ENCODE measurements at regions not wholly inside any gene's neighbourhood (a gene's known extent, or its start where the extent isn't known, plus 50 kb on each side); places are given as distances from the start of the nearest gene placed in this dataset.

- Histone ChIP-seq H3K27ac (no peak overlapping the region), H3K4me3 (no peak overlapping the region), H3K9me3 (no peaks in the 10 kb centered on the region), H3K4me1 (no peaks in the 10 kb centered on the region), H3K36me3 (no peaks in the 10 kb centered on the region), H3K27me3 (no peaks in the 10 kb centered on the region)
- DNase-seq (ENCODE audit: low spot score in 2 of 2): no peak
- intact Hi-C loops (cut with DNase I): no loop called here
- no peak for TF ChIP-seq CTCF (IDR thresholded peaks at IDR 0.05)
Observed at GRCh38 chr1:60367532-60367931, 294.0 kb upstream of the C1orf87 start.

- DNase-seq (ENCODE audit: low spot score in 2 of 2): no peak
- H3K36me3 ChIP-seq: no peaks in the 10 kb centered on the region
- no peaks in the 10 kb centered on the region for H3K27me3 ChIP-seq
- H3K27ac ChIP-seq: no peak overlapping the region
- TF ChIP-seq CTCF (IDR thresholded peaks at IDR 0.05): no peak
- H3K4me3 ChIP-seq: no peak overlapping the region
- no peaks in the 10 kb centered on the region for H3K9me3 ChIP-seq
- intact Hi-C loops (cut with DNase I): no loop called here
- H3K4me1 ChIP-seq: no peaks in the 10 kb centered on the region
Observed at GRCh38 chr1:60359431-60359830, 285.9 kb upstream of the C1orf87 start.

GRCh38 chr1:60350531-60350930 is 277.0 kb upstream of the C1orf87 start:
- H3K36me3 ChIP-seq: no peaks in the 10 kb centered on the region
- no peak for TF ChIP-seq CTCF (IDR thresholded peaks at IDR 0.05)
- H3K27me3 ChIP-seq: no peaks in the 10 kb centered on the region
- H3K27ac ChIP-seq: no peak overlapping the region
- H3K9me3 ChIP-seq: no peaks in the 10 kb centered on the region
- intact Hi-C loops (cut with DNase I): no loop called here
- DNase-seq (ENCODE audit: low spot score in 2 of 2): no peak
- H3K4me1 ChIP-seq: no peaks in the 10 kb centered on the region
- H3K4me3 ChIP-seq: no peak overlapping the region

- DNase-seq (ENCODE audit: low spot score in 2 of 2): no peak
- no peaks in the 10 kb centered on the region for H3K4me1 ChIP-seq
- no peak overlapping the region for H3K27ac ChIP-seq
- H3K36me3 ChIP-seq: no peaks in the 10 kb centered on the region
- TF ChIP-seq CTCF (IDR thresholded peaks at IDR 0.05): no peak
- no peaks in the 10 kb centered on the region for H3K9me3 ChIP-seq
- intact Hi-C loops (cut with DNase I): no loop called here
- no peak overlapping the region for H3K4me3 ChIP-seq
- no peaks in the 10 kb centered on the region for H3K27me3 ChIP-seq
Observed at GRCh38 chr1:60348884-60349283, 275.3 kb upstream of the C1orf87 start.

GRCh38 chr1:60345621-60346020 is 272.1 kb upstream of the C1orf87 start:
- Histone ChIP-seq H3K36me3 (no peaks in the 10 kb centered on the region), H3K27ac (no peak overlapping the region), H3K27me3 (no peaks in the 10 kb centered on the region), H3K4me3 (no peak overlapping the region), H3K4me1 (no peaks in the 10 kb centered on the region), H3K9me3 (no peaks in the 10 kb centered on the region)
- intact Hi-C loops (cut with DNase I): no loop called here
- DNase-seq (ENCODE audit: low spot score in 2 of 2): no peak
- no peak for TF ChIP-seq CTCF (IDR thresholded peaks at IDR 0.05)

GRCh38 chr1:60345049-60345448 is 271.5 kb upstream of the C1orf87 start:
- TF ChIP-seq CTCF (IDR thresholded peaks at IDR 0.05): no peak
- intact Hi-C loops (cut with DNase I): no loop called here
- no peaks in the 10 kb centered on the region for H3K36me3 ChIP-seq
- H3K27ac ChIP-seq: no peak overlapping the region
- H3K27me3 ChIP-seq: no peaks in the 10 kb centered on the region
- H3K4me1 ChIP-seq: no peaks in the 10 kb centered on the region
- no peaks in the 10 kb centered on the region for H3K9me3 ChIP-seq
- no peak for DNase-seq (ENCODE audit: low spot score in 2 of 2)
- H3K4me3 ChIP-seq: no peak overlapping the region
